GM18909 (cell line): ENCODE measurements at regions not wholly inside any gene's neighbourhood (a gene's known extent, or its start where the extent isn't known, plus 50 kb on each side); places are given as distances from the start of the nearest gene placed in this dataset.

Experiments
- ATAC-seq: cut with Tn5 transposase; IDR thresholded peaks from one replicate; pipeline ENCODE4 v1.9.1; 2021; ENCODE audit warnings: mild to moderate bottlenecking; ENCODE audit not compliant: unreplicated experiment, poor library complexity

DNA sequence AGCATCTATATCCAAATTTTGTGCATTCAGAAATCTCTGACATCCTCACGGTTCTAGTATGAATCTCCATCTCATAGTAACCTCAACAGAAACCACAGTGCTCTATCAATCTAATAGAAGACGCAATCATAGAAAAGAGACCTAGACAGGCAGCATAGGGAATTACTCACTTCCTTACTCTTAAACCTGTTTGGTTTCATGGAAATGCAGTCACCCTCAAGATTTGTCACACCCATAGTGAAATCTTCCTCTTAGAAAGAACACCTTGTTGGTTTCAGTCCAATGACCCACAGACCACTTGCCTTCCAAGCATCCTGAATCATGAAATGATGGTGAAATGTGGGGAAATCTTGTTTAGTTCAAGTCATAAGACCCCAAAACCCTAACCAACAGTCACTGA, 166.1 kb upstream of the PRDM1 start:
- no peak for ATAC-seq

DNA sequence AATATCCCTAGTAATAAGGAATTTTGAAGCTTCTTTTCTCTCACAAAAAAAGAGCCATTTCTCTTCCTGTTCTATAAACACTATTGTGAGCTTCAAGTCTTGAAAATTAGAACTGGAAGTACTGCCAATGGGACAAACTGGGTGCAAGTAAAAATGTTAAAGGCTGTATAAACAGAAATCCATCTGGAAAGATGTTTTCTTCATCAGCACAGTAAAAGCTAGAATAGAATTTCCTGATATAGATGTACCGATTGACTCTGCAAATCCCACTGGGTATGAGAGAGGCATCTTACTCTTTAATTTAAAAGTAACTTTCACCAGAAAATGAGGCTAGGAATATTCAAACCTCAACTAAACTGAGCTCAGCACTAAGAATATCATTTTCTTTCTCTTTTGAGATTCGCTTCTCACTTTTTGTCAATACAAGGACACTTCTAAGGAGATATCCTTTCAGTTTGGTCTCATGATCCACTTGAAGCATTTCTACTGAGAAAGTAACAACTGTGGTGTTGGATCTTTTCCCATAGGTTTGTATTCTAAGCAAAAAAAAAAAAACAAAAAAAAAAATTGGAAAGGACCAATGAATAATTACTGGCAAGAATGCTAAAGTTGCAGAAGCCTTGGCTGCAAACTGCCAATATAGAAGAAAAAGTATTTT, 169.0 kb upstream of the PRDM1 start:
- ATAC-seq: no peak

DNA sequence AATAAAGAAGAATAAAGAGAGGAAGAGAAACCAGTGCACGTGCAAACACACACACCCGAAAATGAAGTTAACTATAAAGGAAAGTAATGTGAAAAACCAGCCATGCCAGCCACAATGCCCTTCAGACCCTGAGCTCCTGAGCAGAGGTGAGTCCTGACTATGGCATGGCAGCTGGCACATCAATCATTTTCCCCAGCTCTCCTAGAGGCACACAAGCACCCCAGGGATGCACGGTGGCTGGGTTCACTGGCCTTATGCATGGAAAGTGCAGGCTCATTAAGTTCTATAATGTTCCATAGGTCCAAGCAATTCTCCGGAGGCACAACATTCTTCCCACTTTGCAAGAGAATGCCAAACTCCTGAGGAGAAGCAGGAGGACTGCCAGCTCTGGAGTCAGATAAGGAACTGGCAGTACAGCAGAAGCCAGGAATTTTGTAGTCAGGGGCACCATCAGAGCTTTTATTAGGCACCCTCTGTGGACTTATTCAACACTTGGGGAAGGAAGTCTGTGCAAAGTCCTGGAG, 175.0 kb upstream of the PRDM1 start:
- no peak for ATAC-seq

DNA sequence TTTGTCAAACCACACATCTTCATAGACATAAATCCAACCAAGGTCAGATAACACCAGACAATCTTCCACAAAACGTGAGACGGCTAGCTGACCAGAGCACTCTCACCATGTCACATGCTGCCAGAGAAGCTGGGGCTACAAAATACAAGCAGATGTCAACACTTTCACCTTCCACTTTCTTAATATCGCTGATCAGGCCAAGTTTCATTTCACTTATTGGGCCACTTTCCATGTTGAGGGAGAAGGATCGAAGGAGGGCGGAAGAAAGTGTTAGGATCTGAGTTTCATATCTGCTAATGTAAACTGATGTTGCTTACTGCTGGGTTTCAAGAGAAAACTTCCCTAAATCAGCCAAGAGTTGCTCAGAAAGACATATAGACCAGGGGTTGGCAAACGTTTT, 177.0 kb upstream of the PRDM1 start:
- no peak for ATAC-seq

DNA sequence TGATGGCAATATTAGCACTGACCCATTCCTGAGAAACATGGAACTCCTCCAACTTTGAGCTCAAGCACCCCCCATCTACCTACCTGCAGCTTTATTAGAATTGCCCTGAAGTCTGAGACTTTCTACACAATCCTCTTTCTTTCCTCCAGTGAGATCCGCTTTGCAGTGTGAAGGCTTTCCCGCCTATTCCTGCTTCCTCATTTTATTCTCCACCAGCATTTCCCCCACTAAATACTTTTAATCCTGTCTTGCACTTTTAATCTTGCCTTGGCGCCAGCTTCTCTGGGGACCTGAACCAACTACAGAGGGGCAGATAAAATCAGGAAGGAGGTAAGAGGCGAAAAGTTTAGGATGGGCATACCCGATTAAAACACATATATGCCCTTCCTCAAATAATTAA, 178.1 kb upstream of the PRDM1 start:
- no peak for ATAC-seq

DNA sequence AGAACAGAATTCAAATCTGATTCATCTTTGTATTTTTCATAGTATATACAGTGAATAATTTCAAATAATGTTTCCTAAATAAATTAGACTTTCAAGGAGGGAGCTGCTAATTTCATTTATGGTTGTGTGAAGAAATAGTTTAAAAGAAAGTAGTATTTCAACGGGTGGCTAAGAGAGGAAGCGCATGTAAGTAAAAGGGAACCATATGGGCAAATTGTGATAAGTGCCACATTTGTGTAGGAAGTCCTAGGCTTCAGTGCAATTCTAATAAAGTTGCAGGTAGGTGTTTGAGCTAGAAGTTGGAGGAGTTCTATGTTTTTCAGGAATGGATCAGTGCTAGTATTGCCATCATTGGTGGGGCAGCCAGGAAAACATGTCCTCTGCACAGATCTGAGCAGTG, 178.8 kb upstream of the PRDM1 start:
- no peak for ATAC-seq

DNA sequence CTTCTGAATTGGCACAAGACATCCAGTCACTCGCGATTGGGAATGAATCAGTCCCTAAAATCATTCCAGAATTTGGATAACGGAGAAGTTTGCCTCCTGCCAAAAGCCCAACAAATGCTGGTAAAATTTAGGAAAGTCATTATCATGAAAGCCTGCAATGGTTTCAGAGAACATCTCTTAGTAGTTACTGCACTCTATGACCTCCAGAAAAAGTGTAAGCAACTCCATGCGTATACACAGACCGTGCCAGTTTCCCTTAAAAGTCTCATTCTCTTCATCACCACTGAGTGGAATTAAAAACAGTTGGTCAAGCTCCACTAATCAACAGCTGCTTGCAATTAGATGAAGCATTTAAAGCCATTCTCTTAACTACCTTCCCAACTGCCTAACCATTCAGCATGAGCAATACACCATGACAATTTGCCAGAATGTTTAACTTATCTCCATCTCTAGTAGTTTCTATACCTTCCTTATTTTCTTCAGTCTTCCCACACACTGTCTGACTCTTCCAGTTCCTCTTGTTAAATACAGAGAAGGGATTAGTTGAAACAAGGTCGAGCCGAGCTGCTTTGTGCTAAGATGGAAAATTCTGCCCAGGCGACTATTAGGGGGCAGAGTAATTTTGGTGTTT, 183.6 kb upstream of the PRDM1 start:
- ATAC-seq: no peak

DNA sequence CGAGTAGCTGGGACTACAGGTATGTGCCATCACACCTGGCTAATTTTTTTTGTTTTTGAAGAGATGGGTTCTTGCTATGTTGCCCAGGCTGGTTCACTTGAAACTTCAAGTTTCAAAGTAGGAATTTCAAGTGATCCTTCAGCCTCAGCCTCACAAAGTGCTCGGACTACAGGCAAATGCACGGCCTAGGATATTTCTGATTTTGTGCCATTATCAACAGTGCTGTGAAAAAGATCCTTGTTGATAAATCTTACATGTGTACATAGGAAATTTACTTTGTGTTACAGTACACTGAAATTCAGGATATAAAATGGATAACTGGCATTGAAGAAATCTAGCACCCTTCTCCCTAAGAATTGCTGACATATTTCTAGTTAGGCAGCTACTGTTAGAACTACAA, 184.6 kb upstream of the PRDM1 start:
- ATAC-seq: no peak

DNA sequence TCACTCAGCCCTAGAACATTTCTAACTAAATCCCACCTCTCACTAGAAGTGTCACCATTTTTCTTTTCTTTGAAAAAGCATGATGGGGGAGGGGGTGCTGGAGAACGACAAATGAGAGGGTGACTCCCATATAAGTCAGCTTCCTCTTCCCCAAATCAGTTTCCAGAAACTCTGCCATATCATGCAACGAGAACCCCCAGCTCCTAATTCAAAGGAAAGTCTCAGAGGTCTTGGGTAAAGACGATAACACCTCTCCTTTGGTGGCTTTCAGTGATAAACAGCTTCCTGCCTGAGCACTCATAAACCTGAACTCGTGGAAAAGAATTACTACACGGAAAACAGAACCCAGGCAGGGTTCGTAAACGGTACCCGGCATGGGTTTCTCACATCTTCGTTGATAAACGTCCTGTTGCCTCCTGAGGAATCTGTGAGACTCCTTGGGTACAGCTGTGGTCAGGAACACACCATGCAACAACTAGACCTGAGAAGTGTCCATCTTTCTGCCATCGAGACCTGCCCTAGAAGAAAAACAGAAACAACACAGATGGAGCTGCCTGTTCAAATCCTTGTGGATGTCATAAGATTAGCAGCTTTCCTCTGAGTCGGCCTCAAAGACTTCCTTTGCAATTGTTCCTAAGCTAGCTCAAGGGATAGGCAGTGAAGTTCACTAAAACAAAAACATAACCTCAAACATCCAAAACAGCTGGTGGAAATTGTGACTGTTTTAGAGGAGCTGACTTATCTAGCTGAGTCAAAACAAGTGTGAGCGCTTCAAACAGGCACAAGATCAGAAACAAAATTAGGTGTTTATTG, 185.8 kb upstream of the PRDM1 start:
- ATAC-seq: no peak

DNA sequence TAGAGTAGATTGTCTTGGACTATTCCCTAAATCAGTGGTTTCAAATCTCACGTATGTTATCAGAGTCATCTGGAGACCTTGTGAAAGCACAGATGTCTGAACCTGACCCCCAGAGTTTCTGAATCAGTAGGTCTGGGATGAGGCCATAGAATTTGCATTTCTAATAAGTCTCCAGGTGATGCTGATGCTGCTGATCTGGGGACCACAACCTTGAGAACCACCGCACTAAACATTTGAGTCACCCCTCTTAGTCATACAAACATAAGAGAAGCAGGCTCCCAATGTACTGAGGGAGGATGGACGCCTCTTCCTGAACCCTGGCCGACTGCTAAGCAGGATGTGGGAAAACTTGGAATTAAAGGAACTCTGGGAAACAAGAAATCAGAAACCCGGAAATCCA, 187.8 kb upstream of the PRDM1 start:
- ATAC-seq: peak; percentile 76

DNA sequence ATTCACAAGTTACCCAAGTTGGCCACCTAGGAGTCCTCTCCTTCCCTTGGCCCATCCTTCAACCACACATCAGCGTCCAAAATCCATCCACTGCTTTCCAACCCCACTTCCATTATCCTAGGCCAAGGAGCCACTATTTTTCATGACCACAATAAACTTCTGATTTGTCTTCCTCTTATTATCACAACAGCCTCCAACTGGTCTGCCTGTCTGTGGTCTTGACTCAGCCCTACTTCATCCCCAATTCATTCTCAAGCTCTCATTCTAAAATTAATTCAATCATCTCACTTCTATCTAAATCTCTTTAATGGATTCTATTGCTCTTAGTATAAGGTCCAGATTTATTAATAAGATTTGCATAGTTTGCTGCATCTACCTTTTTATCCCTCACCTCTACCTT, 189.0 kb upstream of the PRDM1 start:
- ATAC-seq: no peak

DNA sequence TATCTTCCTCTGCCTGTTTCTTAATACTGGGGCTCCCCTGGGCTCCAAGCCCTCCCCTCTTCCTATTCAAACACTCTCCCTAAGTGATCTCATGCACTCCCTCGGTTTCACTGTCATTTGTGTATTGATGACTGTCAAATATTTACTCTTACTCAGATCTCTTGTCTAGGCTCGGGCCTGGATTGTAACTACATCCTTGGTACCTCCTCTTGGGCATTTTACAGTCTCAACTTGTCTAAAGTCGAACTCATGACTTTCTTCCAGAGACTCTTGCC, 189.4 kb upstream of the PRDM1 start:
- ATAC-seq: no peak

DNA sequence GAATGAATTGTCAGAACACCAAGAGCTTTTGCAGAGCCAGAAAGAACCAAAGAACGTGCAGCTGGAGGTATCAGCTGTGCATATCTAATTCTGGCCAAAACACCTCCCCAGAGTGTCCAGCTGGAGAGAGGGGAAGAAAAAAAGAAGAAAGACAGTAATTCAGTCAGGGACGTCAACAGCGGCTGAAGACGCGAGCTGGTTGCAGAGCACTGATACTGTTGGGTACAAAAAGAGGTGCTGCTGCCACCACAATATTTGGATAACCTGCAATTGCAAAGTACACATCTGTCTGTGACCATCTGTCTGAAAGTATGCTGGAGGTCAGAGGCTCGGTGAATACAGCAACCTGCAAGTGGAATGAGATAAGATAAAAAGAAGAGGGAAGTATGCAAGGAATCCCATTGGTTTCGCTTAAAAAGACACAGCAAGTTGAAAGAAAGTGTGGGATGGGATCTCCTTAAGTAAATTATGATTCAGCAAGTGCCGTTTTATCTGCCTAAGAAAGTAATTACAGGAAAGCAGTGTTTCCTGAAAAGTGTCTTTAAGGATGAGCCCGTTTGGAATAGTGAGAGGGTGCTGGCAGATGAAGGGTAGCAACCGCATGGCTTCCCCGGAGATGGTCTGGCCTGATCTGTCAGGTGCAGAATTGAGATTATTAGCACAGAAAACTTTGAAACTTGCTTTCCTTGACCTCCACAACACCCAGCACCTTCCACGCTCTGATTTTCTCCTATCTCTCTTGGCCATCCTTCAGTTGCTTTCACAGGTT, 189.9 kb upstream of the PRDM1 start:
- no peak for ATAC-seq

DNA sequence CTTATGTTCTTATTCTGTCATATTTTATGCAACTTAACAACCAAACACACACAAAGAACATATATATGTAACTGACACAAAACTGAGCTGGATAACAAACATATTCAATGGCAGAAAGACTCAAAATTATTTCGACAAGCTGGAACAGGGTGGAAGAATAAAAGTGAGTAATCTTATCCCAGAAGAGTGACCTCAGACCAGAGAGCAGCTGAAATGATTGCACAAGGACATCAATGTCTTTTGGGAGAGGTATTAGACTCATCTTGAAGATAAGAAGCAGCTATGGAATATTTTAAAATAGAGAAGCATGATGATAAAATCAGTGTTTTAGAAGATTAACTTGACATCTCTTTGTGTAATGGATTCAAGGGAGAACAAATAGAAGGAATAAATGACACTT, 191.6 kb upstream of the PRDM1 start:
- ATAC-seq: no peak

DNA sequence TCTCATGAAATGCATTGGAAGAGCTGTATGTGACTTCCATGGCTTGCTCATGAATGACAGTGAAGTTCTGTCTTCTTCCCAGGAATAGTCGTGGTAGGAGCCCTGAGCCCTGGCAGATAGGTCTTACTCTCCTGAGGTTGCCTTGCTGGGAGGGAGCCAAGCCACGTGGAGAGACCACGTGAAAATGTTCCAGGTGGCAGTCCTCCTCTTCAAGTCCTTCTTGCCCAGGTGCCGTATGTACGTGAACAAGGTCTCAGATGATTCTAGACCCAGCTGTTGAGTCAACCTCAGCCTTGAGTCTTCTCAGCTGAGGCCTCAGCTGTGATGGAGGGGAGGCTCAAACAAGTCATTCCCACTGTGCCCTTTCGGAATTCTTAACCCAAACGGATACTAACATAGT, 192.4 kb upstream of the PRDM1 start:
- no peak for ATAC-seq

DNA sequence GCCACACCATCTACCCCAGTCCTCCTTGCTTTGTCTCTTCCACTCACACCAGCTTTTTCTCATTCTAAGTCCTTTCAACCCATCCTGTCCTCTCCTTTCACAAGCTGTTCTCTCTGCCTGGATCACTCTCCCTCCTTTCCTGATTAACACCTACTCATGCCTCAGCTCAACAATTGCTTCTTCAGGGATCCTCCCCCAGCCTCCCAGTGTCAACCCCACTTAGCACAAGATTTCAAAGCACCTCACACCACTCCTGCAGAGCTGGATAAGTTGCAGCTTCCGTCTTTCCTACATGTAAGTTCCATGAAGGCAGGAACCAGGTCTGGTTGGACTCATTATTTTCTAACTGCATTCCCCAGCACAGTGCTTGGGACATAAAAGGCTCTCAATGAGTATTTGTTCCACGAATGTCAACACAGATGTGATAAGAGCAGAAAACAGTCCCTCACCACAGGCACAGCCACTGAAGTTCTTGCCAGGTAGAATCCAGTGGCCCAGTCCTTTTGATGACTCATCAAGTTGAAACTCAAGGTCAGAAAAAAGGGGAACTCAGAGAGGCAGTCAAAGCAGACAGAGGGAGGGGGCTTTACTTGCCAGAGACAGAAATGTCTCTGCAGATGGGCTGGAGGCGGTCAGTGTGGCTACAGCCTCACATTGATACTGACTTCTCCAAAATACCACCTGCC, 193.4 kb upstream of the PRDM1 start:
- ATAC-seq: peak; percentile 90

DNA sequence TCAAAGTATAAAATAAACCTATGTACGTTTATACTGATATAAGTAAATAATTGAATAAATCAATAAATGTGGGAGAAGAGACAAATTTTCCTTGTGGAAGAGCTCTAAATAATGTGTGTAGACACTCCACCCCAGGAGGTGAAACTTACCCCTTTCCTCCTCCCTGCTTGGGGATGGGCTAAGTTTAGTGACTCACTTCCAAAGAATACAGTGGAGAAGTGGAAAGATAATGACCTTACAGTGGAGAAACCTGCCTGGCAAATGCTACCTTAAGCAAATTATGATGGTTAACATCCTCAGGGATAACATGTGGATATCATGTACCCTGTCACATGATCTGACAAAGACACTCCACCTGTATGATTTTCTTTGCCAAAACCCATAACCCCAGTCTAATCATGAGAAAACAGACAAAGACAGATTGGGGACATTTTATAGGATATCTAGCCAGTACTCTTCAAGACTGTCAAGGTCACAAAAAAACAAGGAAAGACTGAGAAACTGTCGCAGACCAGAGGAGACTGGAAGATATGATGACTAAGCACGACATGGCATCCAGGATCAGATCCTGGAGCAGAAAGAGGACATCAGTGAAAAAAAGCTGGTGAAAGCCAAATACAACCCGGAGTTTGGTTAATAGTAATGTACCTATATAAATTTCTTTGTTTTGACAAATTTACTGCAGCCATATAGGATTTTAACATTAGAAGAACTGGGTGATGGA, 195.5 kb upstream of the PRDM1 start:
- ATAC-seq: no peak

DNA sequence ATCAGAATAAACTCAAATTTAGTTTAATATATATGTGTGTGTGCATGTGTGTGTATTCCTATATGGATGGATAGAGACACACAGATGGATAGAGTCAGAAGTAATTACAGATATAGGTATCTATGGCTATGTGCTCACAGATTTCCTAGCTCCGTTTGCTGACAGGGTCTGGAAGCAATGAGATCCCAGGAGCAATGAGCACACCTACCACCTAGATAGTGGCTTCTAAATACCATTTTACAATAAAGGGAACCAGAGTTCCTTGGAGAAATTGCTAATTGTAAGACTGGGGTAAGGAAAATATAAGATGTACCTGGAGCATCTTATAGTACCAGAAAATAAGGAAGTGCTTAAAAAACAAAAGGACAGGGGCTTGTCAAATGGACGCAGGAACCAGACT, 196.2 kb upstream of the PRDM1 start:
- no peak for ATAC-seq

DNA sequence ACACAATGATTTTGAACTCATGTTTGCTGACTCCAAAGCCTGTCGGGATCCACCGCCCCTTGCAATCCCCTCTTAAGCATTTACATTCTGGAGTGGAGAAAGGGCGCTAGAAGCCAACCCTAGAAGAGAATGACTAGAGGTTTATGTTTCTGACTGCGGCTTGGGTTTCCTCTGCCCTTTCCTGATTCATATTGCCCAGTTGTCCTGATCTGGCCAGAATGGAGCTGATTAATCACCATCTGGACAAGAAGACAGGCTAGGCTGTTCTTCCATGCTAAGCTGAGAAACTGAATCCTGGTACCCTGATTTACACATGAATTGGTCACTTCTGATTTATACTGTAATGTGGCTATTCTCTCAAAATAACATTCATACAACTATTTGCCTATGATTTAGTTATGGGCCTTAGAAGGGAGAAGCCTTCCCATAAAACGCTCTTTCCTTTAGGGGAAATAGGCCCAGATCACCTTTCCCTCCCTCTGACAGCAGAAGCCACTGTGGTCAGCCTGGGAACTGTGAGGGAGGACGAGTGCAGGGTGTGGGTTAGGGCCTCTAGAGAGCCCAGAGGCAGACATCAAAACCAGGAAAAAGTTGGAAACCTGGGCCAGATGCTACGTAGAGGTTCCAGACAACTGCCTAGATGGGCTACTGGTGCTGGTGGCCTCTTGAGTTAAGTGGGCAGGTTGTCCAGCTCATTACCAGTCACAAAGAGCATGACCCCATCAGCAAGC, 199.2 kb upstream of the PRDM1 start:
- ATAC-seq: peak; percentile 5
